SK-N-SH (cell line): ENCODE measurements at regions not wholly inside any gene's neighbourhood (a gene's known extent, or its start where the extent isn't known, plus 50 kb on each side); places are given as distances from the start of the nearest gene placed in this dataset.

Experiments
- CTCF ChIA-PET: fragments of 300-600, 350-600 bp; formaldehyde crosslinking; extraction: SDS; loops from one replicate; lab custom pipeline; 2021; lab: Yijun Ruan, JAX
- POLR2A ChIA-PET: fragments of 350-600 bp; sonication (Branson Sonifier 250); formaldehyde crosslinking; extraction: SDS; loops from one replicate; lab custom pipeline; 2020; ENCODE audit warnings: antibody characterized with exemption, inconsistent platforms; lab: Yijun Ruan, JAX
- DNase-seq: peaks from one replicate; pipeline ENCODE4 v3.0.0; 2012
- H2AFZ ChIP-seq: fragments of 200-600 bp; sonication (generic); 2 replicates; pipeline ENCODE4 v1.8.1; 2016; ENCODE audit warnings: antibody characterized with exemption, mild to moderate bottlenecking, low read depth
- H3F3A ChIP-seq: fragments of 200-600 bp; sonication (generic); replicated peaks from 2 replicates; pipeline ENCODE3; 2016; ENCODE audit warnings: antibody characterized with exemption, mild to moderate bottlenecking; ENCODE audit not compliant: insufficient read depth
- H3K27ac ChIP-seq, 2 experiments: fragments of 200-500 bp in 1 of 2; fragments of 200-600 bp in 1 of 2; sonication (Bioruptor generic) in 1 of 2; sonication (generic), shearing (Covaris generic) in 1 of 2; 2 replicates each; pipeline versions ENCODE4 v1.5.1 to v1.6.1; 2014 to 2016; ENCODE audit warnings: low read depth in 2 of 2, inconsistent platforms in 1 of 2, low read length in 1 of 2, mild to moderate bottlenecking in 1 of 2, mixed read lengths in 1 of 2
- H3K27me3 ChIP-seq: fragments of 200-600 bp; sonication (generic), shearing (Covaris generic); 2 replicates; pipeline ENCODE4 v1.6.1; 2016; ENCODE audit warnings: mixed run types; ENCODE audit not compliant: insufficient read depth
- H3K36me3 ChIP-seq, 2 experiments: fragments of 200-500 bp in 1 of 2; fragments of 200-600 bp in 1 of 2; sonication (Bioruptor generic) in 1 of 2; sonication (generic) in 1 of 2; replicated peaks in 1 of 2; 2 replicates each; pipeline versions ENCODE3 to v1.5.1; 2014 to 2016; ENCODE audit warnings: low read length in 1 of 2, mild to moderate bottlenecking in 1 of 2; ENCODE audit not compliant: insufficient read depth in 2 of 2, control insufficient read depth in 1 of 2
- H3K4me1 ChIP-seq, 2 experiments: fragments of 200-500 bp in 1 of 2; fragments of 200-600 bp in 1 of 2; sonication (Bioruptor generic) in 1 of 2; sonication (generic), shearing (Covaris generic) in 1 of 2; 2 replicates each; pipeline versions ENCODE4 v1.5.1 to v1.6.1; 2014 to 2016; ENCODE audit warnings: low read depth in 1 of 2, low read length in 1 of 2, mixed run types in 1 of 2; ENCODE audit not compliant: insufficient read depth in 2 of 2, control insufficient read depth in 1 of 2
- H3K4me2 ChIP-seq: fragments of 200-600 bp; sonication (generic), shearing (Covaris generic); 2 replicates; pipeline ENCODE4 v1.6.1; 2017; ENCODE audit warnings: mixed run types
- H3K4me3 ChIP-seq, 2 experiments: fragments of 200-500 bp in 1 of 2; fragments of 200-600 bp in 1 of 2; sonication (Bioruptor generic) in 1 of 2; sonication (generic), shearing (Covaris generic) in 1 of 2; 2 replicates each; pipeline versions ENCODE4 v1.5.1 to v1.8.1; 2014 to 2016; ENCODE audit warnings: low read depth in 2 of 2, inconsistent platforms in 1 of 2, low read length in 1 of 2, mild to moderate bottlenecking in 1 of 2, mixed read lengths in 1 of 2, moderate library complexity in 1 of 2
- H3K79me2 ChIP-seq: fragments of 200-600 bp; sonication (generic); 2 replicates; pipeline ENCODE4 v1.8.1; 2017; ENCODE audit warnings: mild to moderate bottlenecking; ENCODE audit not compliant: insufficient read depth
- H3K9ac ChIP-seq: fragments of 200-600 bp; sonication (generic); 2 replicates; pipeline ENCODE4 v1.6.1; 2017; ENCODE audit warnings: mixed run types
- H3K9me2 ChIP-seq: fragments of 200-600 bp; sonication (generic); 2 replicates; pipeline ENCODE4 v1.6.1; 2017; ENCODE audit warnings: mixed run types
- H3K9me3 ChIP-seq: fragments of 200-600 bp; sonication (generic); 2 replicates; pipeline ENCODE4 v1.6.1; 2017; ENCODE audit warnings: mixed run types, mild to moderate bottlenecking, moderate library complexity
- H4K20me1 ChIP-seq: fragments of 200-600 bp; sonication (generic); 2 replicates; pipeline ENCODE4 v1.6.1; 2017; ENCODE audit warnings: mild to moderate bottlenecking, mixed run types; ENCODE audit not compliant: insufficient read depth
- CHD2 ChIP-seq: fragments of 150-350 bp; IDR thresholded peaks from 2 replicates; pipeline ENCODE4 v1.6.1; 2018; ENCODE audit warnings: low read length; ENCODE audit not compliant: partially characterized antibody
- FOSL2 ChIP-seq: IDR thresholded peaks from 2 replicates; pipeline ENCODE4 v1.4.0; 2012; ENCODE audit warnings: low read depth, mild to moderate bottlenecking, moderate library complexity, borderline replicate concordance
- GATA2 ChIP-seq: sonication (generic); formaldehyde crosslinking; IDR thresholded peaks from 2 replicates; pipeline ENCODE4 v1.5.0; 2020; ENCODE audit warnings: mild to moderate bottlenecking, missing genetic modification reagents
- MEF2A ChIP-seq: IDR thresholded peaks from 2 replicates; pipeline ENCODE4 v1.4.0; 2012; ENCODE audit warnings: low read depth, borderline replicate concordance
- MXI1 ChIP-seq: IDR thresholded peaks from 2 replicates; pipeline ENCODE4 v1.6.1; 2012; ENCODE audit warnings: mild to moderate bottlenecking, low read depth, low read length, improper control_type of control experiment
- RAD21 ChIP-seq: IDR thresholded peaks from 2 replicates; pipeline ENCODE4 v1.6.1; 2012; ENCODE audit warnings: mild to moderate bottlenecking, low read length
- RCOR1 ChIP-seq: fragments of 150-350 bp; IDR thresholded peaks from 2 replicates; pipeline ENCODE4 v1.6.1; 2017; ENCODE audit warnings: antibody characterized with exemption, low read length
- RXRA ChIP-seq: IDR thresholded peaks from 2 replicates; pipeline ENCODE4 v1.4.0; 2012; ENCODE audit warnings: low read depth, mild to moderate bottlenecking, borderline replicate concordance
- SMC3 ChIP-seq: IDR thresholded peaks from 2 replicates; pipeline ENCODE4 v1.6.1; 2012; ENCODE audit warnings: low read depth, low read length, improper control_type of control experiment
- TCF12 ChIP-seq: IDR thresholded peaks from 2 replicates; pipeline ENCODE4 v1.4.0; 2012
- WGBS: methylation state at CpG from one replicate; pipeline ENCODE4 v1.1.6; 2017; ENCODE audit warnings: low lambda C conversion rate; 5-methylcytosine and 5-hydroxymethylcytosine counted together
- TF ChIP-seq, protein P1 (sequence below): IDR thresholded peaks from 2 replicates; pipeline ENCODE4 v1.6.1; 2012; ENCODE audit warnings: mild to moderate bottlenecking, low read depth, low read length, moderate library complexity

DNA sequence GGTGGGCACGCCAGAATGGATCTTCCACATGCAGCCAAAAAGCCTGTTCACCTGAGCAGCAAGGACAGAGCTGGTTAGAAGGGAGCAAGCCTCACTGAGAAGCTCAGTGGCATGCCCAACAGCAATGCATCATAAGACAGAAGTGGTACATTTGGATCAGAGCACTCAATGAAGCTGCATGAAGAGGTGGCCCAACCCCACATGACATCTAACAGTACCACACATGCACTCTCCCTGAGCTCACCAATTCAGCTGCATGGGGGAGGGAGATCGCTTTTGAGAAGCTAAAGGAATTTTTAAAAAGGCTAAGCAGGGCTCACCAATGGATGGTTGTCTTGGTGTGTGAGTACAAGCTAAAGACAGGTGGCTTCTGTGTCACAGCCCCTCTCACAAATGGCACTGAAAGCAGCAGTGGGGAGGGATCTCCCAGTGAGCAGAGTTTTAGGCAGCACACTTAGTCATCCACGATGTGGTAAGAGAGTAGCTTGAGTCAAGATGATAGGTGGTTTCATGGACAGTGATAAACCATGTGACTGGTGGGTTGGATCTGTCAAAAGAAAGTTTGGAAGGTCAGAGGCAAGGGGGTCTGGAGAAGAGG, 166.6 kb upstream of the TAB2 start:
- Histone ChIP-seq H3K4me2 (no peak overlapping the region), H3F3A (no peaks in the 10 kb centered on the region), H3K4me1 (peaks cover 0 to 2% of the 10 kb centered on the region in 2 experiments; a peak in 1 of 4 replicates), H3K79me2 (no peaks in the 10 kb centered on the region), H3K9me2 (no peaks in the 10 kb centered on the region), H3K4me3 (no peak overlapping the region), H3K27ac (no peak overlapping the region), H4K20me1 (no peaks in the 10 kb centered on the region), H3K27me3 (no peaks in the 10 kb centered on the region), H3K9me3 (no peaks in the 10 kb centered on the region), H2AFZ (no peak overlapping the region), H3K9ac (no peak overlapping the region), H3K36me3 (no peaks in the 10 kb centered on the region)
- CTCF ChIA-PET, result interaction anchor here (0.7 kb wide), 1 partner anchor 89 kb away, joined by 3 read pairs; no protein-coding TSS in a partner anchor
- POLR2A ChIA-PET, result interaction anchor here (0.7 kb wide), 1 partner anchor 15 kb away, joined by 3 read pairs; no protein-coding TSS in a partner anchor
- no peak for DNase-seq
- 58% methylated on average over 2 of the region's 3 CpGs for WGBS
- TF ChIP-seq TCF12 (no peak), GATA2 (no peak), MEF2A (no peak), RCOR1 (no peak), RAD21 (no peak), RXRA (no peak), SMC3 (no peak), MXI1 (no peak)
- TF ChIP-seq, protein P1, sequence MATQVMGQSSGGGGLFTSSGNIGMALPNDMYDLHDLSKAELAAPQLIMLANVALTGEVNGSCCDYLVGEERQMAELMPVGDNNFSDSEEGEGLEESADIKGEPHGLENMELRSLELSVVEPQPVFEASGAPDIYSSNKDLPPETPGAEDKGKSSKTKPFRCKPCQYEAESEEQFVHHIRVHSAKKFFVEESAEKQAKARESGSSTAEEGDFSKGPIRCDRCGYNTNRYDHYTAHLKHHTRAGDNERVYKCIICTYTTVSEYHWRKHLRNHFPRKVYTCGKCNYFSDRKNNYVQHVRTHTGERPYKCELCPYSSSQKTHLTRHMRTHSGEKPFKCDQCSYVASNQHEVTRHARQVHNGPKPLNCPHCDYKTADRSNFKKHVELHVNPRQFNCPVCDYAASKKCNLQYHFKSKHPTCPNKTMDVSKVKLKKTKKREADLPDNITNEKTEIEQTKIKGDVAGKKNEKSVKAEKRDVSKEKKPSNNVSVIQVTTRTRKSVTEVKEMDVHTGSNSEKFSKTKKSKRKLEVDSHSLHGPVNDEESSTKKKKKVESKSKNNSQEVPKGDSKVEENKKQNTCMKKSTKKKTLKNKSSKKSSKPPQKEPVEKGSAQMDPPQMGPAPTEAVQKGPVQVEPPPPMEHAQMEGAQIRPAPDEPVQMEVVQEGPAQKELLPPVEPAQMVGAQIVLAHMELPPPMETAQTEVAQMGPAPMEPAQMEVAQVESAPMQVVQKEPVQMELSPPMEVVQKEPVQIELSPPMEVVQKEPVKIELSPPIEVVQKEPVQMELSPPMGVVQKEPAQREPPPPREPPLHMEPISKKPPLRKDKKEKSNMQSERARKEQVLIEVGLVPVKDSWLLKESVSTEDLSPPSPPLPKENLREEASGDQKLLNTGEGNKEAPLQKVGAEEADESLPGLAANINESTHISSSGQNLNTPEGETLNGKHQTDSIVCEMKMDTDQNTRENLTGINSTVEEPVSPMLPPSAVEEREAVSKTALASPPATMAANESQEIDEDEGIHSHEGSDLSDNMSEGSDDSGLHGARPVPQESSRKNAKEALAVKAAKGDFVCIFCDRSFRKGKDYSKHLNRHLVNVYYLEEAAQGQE, result no peak

DNA sequence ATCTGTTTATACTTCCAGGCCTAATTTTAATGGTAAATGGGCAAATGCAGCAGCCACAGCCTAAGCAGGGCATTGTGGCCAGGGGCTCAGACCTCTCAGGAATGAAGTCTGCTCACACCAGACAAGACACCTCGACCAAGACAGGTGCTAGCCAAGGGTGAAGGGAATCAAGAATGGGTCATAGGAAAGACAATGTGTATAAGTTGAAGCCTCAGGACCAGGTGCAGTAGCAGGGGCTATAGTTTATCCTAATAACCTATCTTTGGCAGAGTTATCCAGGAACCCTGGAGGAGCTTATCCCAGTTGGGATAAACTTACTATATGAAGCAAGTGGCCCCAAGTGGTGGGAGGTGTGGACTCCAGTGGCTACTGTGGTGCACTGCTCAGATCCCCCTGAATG, 165.0 kb upstream of the TAB2 start:
- H3F3A ChIP-seq, result no peaks in the 10 kb centered on the region
- no peak overlapping the region for H3K27ac ChIP-seq
- H3K79me2 ChIP-seq, result no peaks in the 10 kb centered on the region
- CTCF ChIA-PET, result interaction anchor here (1.8 kb wide), 1 partner anchor 279 kb away, joined by 7 read pairs; no protein-coding TSS in a partner anchor
- no peaks in the 10 kb centered on the region for H4K20me1 ChIP-seq
- TF ChIP-seq CHD2, result no peak
- no peak for TF ChIP-seq TCF12
- TF ChIP-seq FOSL2, result no peak
- no peak for TF ChIP-seq RXRA
- TF ChIP-seq SMC3, result no peak
- no peak overlapping the region for H3K4me2 ChIP-seq
- DNase-seq, result no peak
- POLR2A ChIA-PET, result no interaction called here
- H3K27me3 ChIP-seq, result no peaks in the 10 kb centered on the region
- H3K4me1 ChIP-seq, result no peaks in the 10 kb centered on the region; a peak in 1 of 4 replicates
- no peaks in the 10 kb centered on the region for H3K9me3 ChIP-seq
- H3K9me2 ChIP-seq, result no peaks in the 10 kb centered on the region
- no peak overlapping the region for H2AFZ ChIP-seq
- 0% methylated on average over 1 of the region's 1 CpG for WGBS
- no peak overlapping the region for H3K9ac ChIP-seq
- H3K36me3 ChIP-seq, result no peaks in the 10 kb centered on the region
- H3K4me3 ChIP-seq, result no peak overlapping the region
